Thyroid gland (tissue), 4 donors: ENCODE measurements at regions not wholly inside any gene's neighbourhood (a gene's known extent, or its start where the extent isn't known, plus 50 kb on each side); places are given as distances from the start of the nearest gene placed in this dataset.

ENCODE experiments used
- CTCF ChIP-seq, 6 experiments: fragments of 200-600 bp in 3 of 6; fragments of 450-650 bp in 3 of 6; sonication (generic) in 3 of 6; IDR thresholded peaks; one replicate each; pipeline ENCODE4 v1.5.1; 2016 to 2019; ENCODE audit warnings: antibody characterized with exemption in 6 of 6, mild to moderate bottlenecking in 2 of 6, inconsistent platforms in 1 of 6, moderate library complexity in 1 of 6
- POLR2A ChIP-seq, 2 donors: fragments of 450-650 bp; IDR thresholded peaks; one replicate each; pipeline ENCODE4 v1.6.1; 2017; ENCODE audit warnings: antibody characterized with exemption in 2 of 2, mild to moderate bottlenecking in 2 of 2, moderate library complexity in 1 of 2

- TF ChIP-seq CTCF (IDR thresholded peaks at IDR 0.05) (no peak), POLR2A (IDR thresholded peaks at IDR 0.05) (no peak)
These were observed 1303.1 kb upstream of the TMEM132C start for GRCh38 chr12:126963825-126964224.
